H1 (cell line): ENCODE measurements at regions not wholly inside any gene's neighbourhood (a gene's known extent, or its start where the extent isn't known, plus 50 kb on each side); places are given as distances from the start of the nearest gene placed in this dataset.

ENCODE experiments used
- ATF2 ChIP-seq: IDR thresholded peaks from 2 replicates; pipeline ENCODE4 v1.6.1; 2012; ENCODE audit warnings: low read length, inconsistent platforms
- EGR1 ChIP-seq: IDR thresholded peaks from 2 replicates; pipeline ENCODE4 v1.6.1; 2011; ENCODE audit warnings: low read depth, low read length, borderline replicate concordance
- EZH2 ChIP-seq: fragments of 200-600 bp; sonication (generic); IDR thresholded peaks from 2 replicates; pipeline ENCODE4 v1.7.1; 2012; ENCODE audit warnings: low read depth, mild to moderate bottlenecking, moderate library complexity, low read length, inconsistent platforms; ENCODE audit not compliant: severe bottlenecking
- GABPA ChIP-seq: IDR thresholded peaks from 2 replicates; pipeline ENCODE4 v1.6.1; 2011; ENCODE audit warnings: mild to moderate bottlenecking, low read length, moderate library complexity, borderline replicate concordance; ENCODE audit not compliant: insufficient read depth
- HDAC6 ChIP-seq: IDR thresholded peaks from one replicate; pipeline ENCODE4 v1.7.1; 2012; ENCODE audit warnings: low read depth, mild to moderate bottlenecking, inconsistent platforms, low read length, moderate library complexity
- MAFK ChIP-seq: IDR thresholded peaks from 2 replicates; pipeline ENCODE4 v1.6.1; 2012; ENCODE audit warnings: low read depth, mild to moderate bottlenecking, improper control_type of control experiment, low read length
- POLR2AphosphoS5 ChIP-seq: IDR thresholded peaks from 2 replicates; pipeline ENCODE4 v1.6.1; 2011; ENCODE audit warnings: low read depth, low read length
- RAD21 ChIP-seq, 2 experiments: IDR thresholded peaks in 1 of 2; conservative IDR thresholded peaks in 1 of 2; 2 replicates each; pipeline ENCODE4 v1.6.1; 2011; ENCODE audit warnings: low read depth in 2 of 2, low read length in 2 of 2, improper control_type of control experiment in 1 of 2, inconsistent platforms in 1 of 2, mild to moderate bottlenecking in 1 of 2, moderate library complexity in 1 of 2
- RNF2 ChIP-seq: fragments of 200-900, 300-1000 bp; sonication (generic); IDR thresholded peaks from 2 replicates; pipeline ENCODE4 v1.7.1; 2016; ENCODE audit warnings: borderline replicate concordance, low read depth, mild to moderate bottlenecking, antibody characterized with exemption, low read length; ENCODE audit not compliant: poor library complexity, severe bottlenecking; ENCODE audit errors: missing control alignments
- TBP ChIP-seq: IDR thresholded peaks from 2 replicates; pipeline ENCODE4 v1.6.1; 2011; ENCODE audit warnings: low read depth, low read length, improper control_type of control experiment
- TF ChIP-seq, protein P1 (sequence below), 3 experiments: IDR thresholded peaks; 1 replicate in 2 of 3; 2 replicates in 1 of 3; pipeline versions ENCODE4 v1.5.1 to v1.6.1; 2011; ENCODE audit warnings: low read length in 3 of 3, mild to moderate bottlenecking in 3 of 3, inconsistent platforms in 2 of 3, low read depth in 1 of 3, moderate library complexity in 1 of 3; ENCODE audit not compliant: insufficient read depth in 1 of 3; ENCODE audit errors: control extremely low read depth in 1 of 3

DNA sequence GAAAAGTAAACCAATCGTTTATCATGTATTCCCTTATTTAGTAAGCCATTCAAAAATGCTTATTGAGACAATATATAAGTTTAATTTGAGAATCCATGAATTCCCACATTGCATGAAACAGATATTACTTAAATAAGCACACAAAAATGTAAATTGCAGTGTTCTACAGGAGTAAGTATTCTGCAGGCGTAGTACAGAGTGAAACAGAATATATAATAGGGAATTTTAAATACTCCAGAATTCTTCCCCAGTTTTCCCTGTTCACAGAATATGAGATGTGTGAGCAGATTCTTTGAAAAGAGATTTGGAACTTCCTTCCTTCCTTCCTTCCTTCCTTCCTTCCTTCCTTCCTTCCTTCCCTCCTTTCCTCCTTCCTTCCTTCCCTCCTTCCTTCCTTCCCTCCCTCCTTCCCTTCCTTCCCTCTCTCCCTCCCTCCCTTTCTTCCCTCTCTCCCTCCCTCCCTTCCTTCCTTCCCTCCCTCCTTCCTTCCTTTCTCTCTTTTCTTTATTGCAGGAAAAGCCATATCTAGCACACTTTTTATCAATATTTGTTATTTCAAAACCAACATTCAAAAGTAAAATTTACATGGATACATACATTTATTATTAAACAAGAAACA is 977.7 kb upstream of the LRRTM1 start:
- TF ChIP-seq, protein P1, sequence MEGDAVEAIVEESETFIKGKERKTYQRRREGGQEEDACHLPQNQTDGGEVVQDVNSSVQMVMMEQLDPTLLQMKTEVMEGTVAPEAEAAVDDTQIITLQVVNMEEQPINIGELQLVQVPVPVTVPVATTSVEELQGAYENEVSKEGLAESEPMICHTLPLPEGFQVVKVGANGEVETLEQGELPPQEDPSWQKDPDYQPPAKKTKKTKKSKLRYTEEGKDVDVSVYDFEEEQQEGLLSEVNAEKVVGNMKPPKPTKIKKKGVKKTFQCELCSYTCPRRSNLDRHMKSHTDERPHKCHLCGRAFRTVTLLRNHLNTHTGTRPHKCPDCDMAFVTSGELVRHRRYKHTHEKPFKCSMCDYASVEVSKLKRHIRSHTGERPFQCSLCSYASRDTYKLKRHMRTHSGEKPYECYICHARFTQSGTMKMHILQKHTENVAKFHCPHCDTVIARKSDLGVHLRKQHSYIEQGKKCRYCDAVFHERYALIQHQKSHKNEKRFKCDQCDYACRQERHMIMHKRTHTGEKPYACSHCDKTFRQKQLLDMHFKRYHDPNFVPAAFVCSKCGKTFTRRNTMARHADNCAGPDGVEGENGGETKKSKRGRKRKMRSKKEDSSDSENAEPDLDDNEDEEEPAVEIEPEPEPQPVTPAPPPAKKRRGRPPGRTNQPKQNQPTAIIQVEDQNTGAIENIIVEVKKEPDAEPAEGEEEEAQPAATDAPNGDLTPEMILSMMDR (IDR thresholded peaks at IDR 0.05; ENCODE audit: control extremely low read depth in 1 of 3, insufficient read depth in 1 of 3, low read depth in 1 of 3, low read length in 3 of 3), result no peak
- TF ChIP-seq EGR1 (no peak), HDAC6 (no peak), MAFK (no peak), RAD21 (IDR thresholded peaks at IDR 0.05 in 1 of 2, conservative IDR thresholded peaks at IDR 0.05 in 1 of 2; ENCODE audit: low read depth in 2 of 2, low read length in 2 of 2) (no peak), RNF2 (no peak), ATF2 (no peak), GABPA (no peak), TBP (no peak), POLR2AphosphoS5 (no peak), EZH2 (no peak)
